Heart left ventricle (tissue), 16 donors: ENCODE measurements at regions not wholly inside any gene's neighbourhood (a gene's known extent, or its start where the extent isn't known, plus 50 kb on each side); places are given as distances from the start of the nearest gene placed in this dataset.

Experiments used
- ATAC-seq, 4 donors: fragments of 200-7000 bp; cut with Tn5 transposase; one replicate each; pipeline ENCODE4 v1.9.1; 2020 to 2022; ENCODE audit warnings: moderate library complexity in 4 of 4, mild to moderate bottlenecking in 3 of 4, moderate number of reproducible peaks in 1 of 4
- DNase-seq, 5 donors: peaks; one replicate each; pipeline ENCODE4 v3.0.0-alpha.2; 2020
- H3K27ac ChIP-seq, 12 donors: fragments of 200-600 bp; sonication (generic) in 4 of 12; one replicate each; pipeline versions ENCODE4 v1.5.0 to v1.8.0; 2016 to 2022; ENCODE audit warnings: mild to moderate bottlenecking in 2 of 12
- H3K27me3 ChIP-seq, 9 donors: fragments of 200-600 bp; sonication (generic) in 2 of 9; one replicate each; pipeline versions ENCODE4 v1.5.1 to v1.8.0; 2016 to 2022; ENCODE audit warnings: mild to moderate bottlenecking in 3 of 9
- H3K36me3 ChIP-seq, 9 donors: fragments of 200-600 bp; sonication (generic) in 2 of 9; one replicate each; pipeline versions ENCODE4 v1.5.0 to v1.8.0; 2018 to 2022; ENCODE audit warnings: mild to moderate bottlenecking in 2 of 9
- H3K4me1 ChIP-seq, 12 donors: fragments of 200-600 bp; sonication (generic) in 4 of 12; one replicate each; pipeline versions ENCODE4 v1.5.0 to v1.8.0; 2016 to 2022; ENCODE audit warnings: mild to moderate bottlenecking in 3 of 12
- H3K4me3 ChIP-seq, 12 donors: fragments of 200-600 bp; sonication (generic) in 4 of 12; one replicate each; pipeline versions ENCODE4 v1.5.0 to v1.8.0; 2017 to 2022; ENCODE audit warnings: mild to moderate bottlenecking in 9 of 12, moderate library complexity in 4 of 12
- H3K9me3 ChIP-seq, 12 donors: fragments of 200-600 bp; sonication (generic) in 4 of 12; one replicate each; pipeline versions ENCODE4 v1.5.0 to v1.8.0; 2016 to 2022; ENCODE audit warnings: mild to moderate bottlenecking in 1 of 12
- POLR2A ChIP-seq, 2 donors: fragments of 450-650 bp; IDR thresholded peaks; one replicate each; pipeline ENCODE4 v1.6.1; 2017; ENCODE audit warnings: antibody characterized with exemption in 2 of 2, mild to moderate bottlenecking in 2 of 2, moderate library complexity in 2 of 2
- WGBS, 4 donors: extraction: QIAGEN DNeasy Blood & Tissue Kit in 2 of 4; methylation state at CpG; one replicate each; pipeline versions ENCODE4 v1.1.5 to v1.1.7; 2013 to 2018; 5-methylcytosine and 5-hydroxymethylcytosine counted together
- intact Hi-C, 10 donors: fragments of 100-400 bp; cut with DNase I; formaldehyde crosslinking; loops; one replicate each; pipeline versions ENCODE4 v1.11.1 to v1.14.2; 2022
- TF ChIP-seq, protein P1 (sequence below), 12 donors: fragments of 200-600 bp; sonication (generic) in 4 of 12; IDR thresholded peaks; one replicate each; pipeline versions ENCODE4 v1.5.0 to v1.8.0; 2018 to 2022; ENCODE audit warnings: antibody characterized with exemption in 12 of 12, mild to moderate bottlenecking in 5 of 12
- donor health status: ischemic (EF 13 %, LVEDD 7.1; RV severe dilation, severe dysfunction).
- donor health status: healthy with polysubstance abuse.
- donor health status: DM: no; HTN: yes; CAD: no.
- donor health status: DM: no; HTN: no; CAD: no.
- donor health status: ischemic (EF 25% LVEDD 6.9; RV normal size, moderate dysfunction).
- donor health status: ischemic (EF 25% LVEDD 5.7; RV mildly dilated, moderate dysfunction).
- donor health status: healthy.
- donor health status: DM: yes; HTN: yes; CAD: no.
- donor health status: ischemic (EF 35%, LVEDD 5.7; RV mildly dilated, moderate dysfunction).
- donor health status: nonischemic (EF 11% LVEDD 7.7; RV severe dilation, severe dysfunction).
- donor health status: DM: yes; HTN: yes; CAD: no.
- donor health status: PGD.
- donor health status: ischemic (EF 29% LVEDD 5.4; RV normal size, mild dysfunction).
- donor health status: nonischemic (EF 23%, LVEDD 6.1; RV moderate dilation, normal function).

DNA sequence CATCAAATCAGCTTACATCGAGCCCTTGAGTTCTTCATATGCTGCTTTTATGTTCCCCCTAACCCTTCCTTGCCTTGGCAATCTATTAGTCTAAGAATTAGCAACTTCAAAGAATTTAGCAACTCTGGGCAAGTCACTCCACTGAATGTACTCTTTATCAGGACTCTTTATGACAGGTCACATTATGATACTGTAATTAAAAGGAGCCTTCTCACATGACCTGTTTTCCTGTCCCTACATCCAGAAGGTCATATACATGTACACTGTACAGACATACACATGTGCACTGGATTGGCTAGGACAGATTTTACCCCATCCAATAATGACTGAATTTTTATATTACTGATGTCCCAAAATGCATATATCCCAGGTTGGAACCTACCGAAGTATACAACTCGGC, 463.1 kb downstream of the SHQ1 start:
- 93 to 97% (median 94%) methylated on average over 3 of the region's 3 CpGs for WGBS, 4 donors
- no peaks in the 10 kb centered on the region for H3K36me3 ChIP-seq
- no peak for TF ChIP-seq POLR2A (IDR thresholded peaks at IDR 0.05)
- TF ChIP-seq, protein P1, sequence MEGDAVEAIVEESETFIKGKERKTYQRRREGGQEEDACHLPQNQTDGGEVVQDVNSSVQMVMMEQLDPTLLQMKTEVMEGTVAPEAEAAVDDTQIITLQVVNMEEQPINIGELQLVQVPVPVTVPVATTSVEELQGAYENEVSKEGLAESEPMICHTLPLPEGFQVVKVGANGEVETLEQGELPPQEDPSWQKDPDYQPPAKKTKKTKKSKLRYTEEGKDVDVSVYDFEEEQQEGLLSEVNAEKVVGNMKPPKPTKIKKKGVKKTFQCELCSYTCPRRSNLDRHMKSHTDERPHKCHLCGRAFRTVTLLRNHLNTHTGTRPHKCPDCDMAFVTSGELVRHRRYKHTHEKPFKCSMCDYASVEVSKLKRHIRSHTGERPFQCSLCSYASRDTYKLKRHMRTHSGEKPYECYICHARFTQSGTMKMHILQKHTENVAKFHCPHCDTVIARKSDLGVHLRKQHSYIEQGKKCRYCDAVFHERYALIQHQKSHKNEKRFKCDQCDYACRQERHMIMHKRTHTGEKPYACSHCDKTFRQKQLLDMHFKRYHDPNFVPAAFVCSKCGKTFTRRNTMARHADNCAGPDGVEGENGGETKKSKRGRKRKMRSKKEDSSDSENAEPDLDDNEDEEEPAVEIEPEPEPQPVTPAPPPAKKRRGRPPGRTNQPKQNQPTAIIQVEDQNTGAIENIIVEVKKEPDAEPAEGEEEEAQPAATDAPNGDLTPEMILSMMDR (IDR thresholded peaks at IDR 0.05) = no peak
- DNase-seq = no peak
- no peak overlapping the region for H3K4me3 ChIP-seq
- H3K4me1 ChIP-seq = peaks cover 0 to 53% (median 29%) of the 10 kb centered on the region in 12 donors
- H3K9me3 ChIP-seq = no peaks in the 10 kb centered on the region
- intact Hi-C loops = no loop called here
- no peak overlapping the region for H3K27ac ChIP-seq
- ATAC-seq = no peak
- H3K27me3 ChIP-seq = no peaks in the 10 kb centered on the region

GRCh38 chr3:72384602-72385001, 463.6 kb downstream of the SHQ1 start:
- H3K4me3 ChIP-seq = no peak overlapping the region
- no peaks in the 10 kb centered on the region for H3K9me3 ChIP-seq
- DNase-seq (no peak), ATAC-seq (no peak)
- intact Hi-C loops = no loop called here
- no peak overlapping the region for H3K27ac ChIP-seq
- H3K27me3 ChIP-seq = no peaks in the 10 kb centered on the region
- WGBS, 4 donors = 61 to 67% (median 65%) methylated on average over 5 of the region's 5 CpGs
- H3K36me3 ChIP-seq = no peaks in the 10 kb centered on the region
- peaks cover 0 to 58% (median 30%) of the 10 kb centered on the region in 12 donors for H3K4me1 ChIP-seq
- TF ChIP-seq POLR2A (IDR thresholded peaks at IDR 0.05) = no peak
- TF ChIP-seq, protein P1 (IDR thresholded peaks at IDR 0.05) = no peak

GRCh38 chr3:72383883-72384282, 464.4 kb downstream of the SHQ1 start:
- Histone ChIP-seq H3K4me1 (peaks cover 0 to 61% (median 31%) of the 10 kb centered on the region in 12 donors), H3K27me3 (no peaks in the 10 kb centered on the region), H3K36me3 (peaks cover 0 to 4% (median 2%) of the 10 kb centered on the region in 9 donors), H3K27ac (no peak overlapping the region), H3K4me3 (no peak overlapping the region), H3K9me3 (no peaks in the 10 kb centered on the region)
- no peak for DNase-seq
- TF ChIP-seq, protein P1 (IDR thresholded peaks at IDR 0.05) = no peak
- no peak for TF ChIP-seq POLR2A (IDR thresholded peaks at IDR 0.05)
- intact Hi-C loops = no loop called here
- 92 to 97% (median 97%) methylated on average over 4 of the region's 4 CpGs for WGBS, 4 donors
- no peak for ATAC-seq

GRCh38 chr3:72383230-72383629, 465.0 kb downstream of the SHQ1 start:
- ATAC-seq (no peak), DNase-seq (no peak)
- Histone ChIP-seq H3K27me3 (no peaks in the 10 kb centered on the region), H3K4me1 (peaks cover 0 to 61% (median 31%) of the 10 kb centered on the region in 12 donors), H3K36me3 (peaks cover 0 to 10% (median 8%) of the 10 kb centered on the region in 9 donors), H3K27ac (no peak overlapping the region), H3K4me3 (no peak overlapping the region), H3K9me3 (no peaks in the 10 kb centered on the region)
- no peak for TF ChIP-seq POLR2A (IDR thresholded peaks at IDR 0.05)
- TF ChIP-seq, protein P1 (IDR thresholded peaks at IDR 0.05) = no peak
- intact Hi-C loops = no loop called here
- WGBS, 4 donors = 92 to 99% (median 97%) methylated on average over 4 of the region's 4 CpGs
